Activated B cell treated with CpG ODN at 0.5 μM for 24 hours (primary cell): ENCODE measurements at regions not wholly inside any gene's neighbourhood (a gene's known extent, or its start where the extent isn't known, plus 50 kb on each side); places are given as distances from the start of the nearest gene placed in this dataset.

Experiments
- ATAC-seq: fragments of 200-7000 bp; cut with Tn5 transposase; one replicate; pipeline ENCODE4 v1.10.0; 2021; ENCODE audit warnings: low read depth, mild to moderate bottlenecking, moderate library complexity
- CTCF ChIA-PET: fragments of 350-600 bp; sonication (Branson Sonifier 250); formaldehyde crosslinking; loops from one replicate; lab custom pipeline; 2021; ENCODE audit warnings: antibody characterized with exemption; lab: Charles Lee
- POLR2A ChIA-PET: fragments of 350-600 bp; sonication (Branson Sonifier 250); formaldehyde crosslinking; loops from one replicate; lab custom pipeline; 2021; ENCODE audit warnings: antibody characterized with exemption; lab: Charles Lee
- DNase-seq: peaks from one replicate; pipeline ENCODE4 v3.0.0; 2022
- H3K27ac Mint-ChIP-seq: one replicate; pipeline ENCODE4 v1.8.0; 2020; ENCODE audit warnings: mixed read lengths
- H3K27me3 Mint-ChIP-seq: one replicate; pipeline ENCODE4 v1.8.0; 2021; ENCODE audit warnings: mixed read lengths
- H3K36me3 Mint-ChIP-seq: one replicate; pipeline ENCODE4 v1.8.0; 2021; ENCODE audit warnings: low read depth, mixed read lengths
- H3K4me1 Mint-ChIP-seq: one replicate; pipeline ENCODE4 v1.8.0; 2021; ENCODE audit warnings: mixed read lengths
- H3K4me3 Mint-ChIP-seq: one replicate; pipeline ENCODE4 v1.8.0; 2020; ENCODE audit warnings: mild to moderate bottlenecking, mixed read lengths
- H3K9me3 Mint-ChIP-seq: one replicate; pipeline ENCODE4 v1.8.0; 2020; ENCODE audit warnings: mixed read lengths
- intact Hi-C: fragments of 100-400 bp; cut with micrococcal nuclease; formaldehyde crosslinking; loops from one replicate; pipeline ENCODE4 v1.15.1; 2024
- TF ChIP-seq, protein P1 (sequence below): fragments of 200-600 bp; IDR thresholded peaks from one replicate; pipeline ENCODE4 v1.8.0; 2022; ENCODE audit warnings: antibody characterized with exemption, mild to moderate bottlenecking

DNA sequence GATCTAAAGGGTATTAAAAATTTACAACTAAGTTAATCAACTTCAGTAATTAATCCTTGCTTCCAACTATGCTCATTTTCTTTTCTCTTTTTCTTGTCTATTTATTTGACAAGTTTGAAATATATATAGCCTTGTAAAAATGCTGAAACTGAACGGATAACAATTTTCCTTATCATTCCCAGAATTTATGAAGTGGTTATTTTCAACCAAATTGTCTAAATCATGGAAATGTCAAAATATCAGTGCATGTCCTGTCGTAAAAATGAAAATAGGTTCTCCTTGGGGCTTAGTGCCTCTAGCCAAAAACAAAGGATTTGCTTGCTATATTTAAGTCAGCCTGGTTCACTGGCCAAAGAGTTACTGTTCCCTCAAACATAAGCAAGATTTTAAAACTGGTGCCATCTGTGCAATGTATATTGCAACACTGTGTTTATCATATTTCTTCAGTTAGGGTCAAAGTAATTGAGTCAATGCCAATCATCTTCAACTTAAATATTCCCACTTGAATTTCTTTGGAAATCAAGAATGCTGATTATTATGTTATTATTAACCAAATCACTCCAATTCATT is 798.3 kb downstream of the MAT2B start:
- H3K4me1 Mint-ChIP-seq: no peaks in the 10 kb centered on the region
- no peaks in the 10 kb centered on the region for H3K9me3 Mint-ChIP-seq
- H3K36me3 Mint-ChIP-seq: no peaks in the 10 kb centered on the region
- ATAC-seq: no peak
- intact Hi-C loops: no loop called here
- DNase-seq: no peak
- ChIA-PET POLR2A (no interaction called here), CTCF (no interaction called here)
- no peak overlapping the region for H3K27ac Mint-ChIP-seq
- H3K27me3 Mint-ChIP-seq: no peaks in the 10 kb centered on the region
- TF ChIP-seq, protein P1, sequence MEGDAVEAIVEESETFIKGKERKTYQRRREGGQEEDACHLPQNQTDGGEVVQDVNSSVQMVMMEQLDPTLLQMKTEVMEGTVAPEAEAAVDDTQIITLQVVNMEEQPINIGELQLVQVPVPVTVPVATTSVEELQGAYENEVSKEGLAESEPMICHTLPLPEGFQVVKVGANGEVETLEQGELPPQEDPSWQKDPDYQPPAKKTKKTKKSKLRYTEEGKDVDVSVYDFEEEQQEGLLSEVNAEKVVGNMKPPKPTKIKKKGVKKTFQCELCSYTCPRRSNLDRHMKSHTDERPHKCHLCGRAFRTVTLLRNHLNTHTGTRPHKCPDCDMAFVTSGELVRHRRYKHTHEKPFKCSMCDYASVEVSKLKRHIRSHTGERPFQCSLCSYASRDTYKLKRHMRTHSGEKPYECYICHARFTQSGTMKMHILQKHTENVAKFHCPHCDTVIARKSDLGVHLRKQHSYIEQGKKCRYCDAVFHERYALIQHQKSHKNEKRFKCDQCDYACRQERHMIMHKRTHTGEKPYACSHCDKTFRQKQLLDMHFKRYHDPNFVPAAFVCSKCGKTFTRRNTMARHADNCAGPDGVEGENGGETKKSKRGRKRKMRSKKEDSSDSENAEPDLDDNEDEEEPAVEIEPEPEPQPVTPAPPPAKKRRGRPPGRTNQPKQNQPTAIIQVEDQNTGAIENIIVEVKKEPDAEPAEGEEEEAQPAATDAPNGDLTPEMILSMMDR: no peak
- H3K4me3 Mint-ChIP-seq: no peak overlapping the region

DNA sequence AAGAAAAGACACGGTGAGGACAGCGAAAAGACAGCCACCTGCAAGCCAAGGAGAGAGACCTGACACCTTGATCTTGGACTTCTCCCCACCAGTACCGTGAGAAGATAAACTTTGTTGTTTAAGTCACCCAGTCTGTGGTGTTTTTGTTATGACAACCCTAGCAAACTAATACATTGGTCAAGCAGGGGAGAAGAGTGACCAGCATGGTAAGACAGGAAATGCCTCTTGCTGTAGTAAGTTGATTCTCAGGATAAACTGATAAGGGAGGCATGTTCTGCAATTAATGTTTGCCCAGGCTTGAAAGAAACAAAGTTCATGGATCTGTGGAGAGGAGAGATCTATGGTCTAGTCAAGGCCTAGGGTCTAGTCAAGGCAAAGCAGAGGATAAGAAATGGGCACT is 801.2 kb downstream of the MAT2B start:
- Mint-ChIP-seq H3K36me3 (no peaks in the 10 kb centered on the region), H3K27ac (no peak overlapping the region), H3K4me3 (no peak overlapping the region), H3K27me3 (no peaks in the 10 kb centered on the region), H3K9me3 (no peaks in the 10 kb centered on the region), H3K4me1 (no peaks in the 10 kb centered on the region)
- CTCF ChIA-PET: no interaction called here
- intact Hi-C loops: no loop called here
- no peak for ATAC-seq
- POLR2A ChIA-PET: no interaction called here
- no peak for DNase-seq
- TF ChIP-seq, protein P1: no peak

DNA sequence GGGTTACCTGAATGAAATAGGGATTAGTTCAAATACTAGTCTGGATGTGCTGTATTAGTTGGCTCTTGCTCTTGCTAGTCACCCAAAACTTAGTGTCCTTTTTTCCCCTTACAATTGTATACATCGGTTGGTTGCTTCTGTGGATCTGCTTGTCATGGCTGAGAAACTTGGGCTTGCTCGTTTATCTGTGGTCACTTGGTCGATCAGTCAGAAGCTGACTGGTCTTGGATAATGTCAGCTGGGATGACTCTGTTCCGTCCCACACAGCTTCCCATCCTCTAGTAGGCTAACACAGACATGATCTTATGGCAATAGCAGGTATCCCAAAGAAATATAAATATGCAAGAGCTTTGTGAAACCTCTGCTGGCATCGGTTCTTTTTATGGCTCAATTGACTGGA is 807.4 kb downstream of the MAT2B start:
- POLR2A ChIA-PET: no interaction called here
- H3K36me3 Mint-ChIP-seq: no peaks in the 10 kb centered on the region
- intact Hi-C loops: no loop called here
- no peak overlapping the region for H3K27ac Mint-ChIP-seq
- ATAC-seq (no peak), DNase-seq (no peak)
- no peaks in the 10 kb centered on the region for H3K4me1 Mint-ChIP-seq
- no peaks in the 10 kb centered on the region for H3K27me3 Mint-ChIP-seq
- CTCF ChIA-PET: no interaction called here
- H3K4me3 Mint-ChIP-seq: no peak overlapping the region
- H3K9me3 Mint-ChIP-seq: no peaks in the 10 kb centered on the region
- TF ChIP-seq, protein P1: no peak

DNA sequence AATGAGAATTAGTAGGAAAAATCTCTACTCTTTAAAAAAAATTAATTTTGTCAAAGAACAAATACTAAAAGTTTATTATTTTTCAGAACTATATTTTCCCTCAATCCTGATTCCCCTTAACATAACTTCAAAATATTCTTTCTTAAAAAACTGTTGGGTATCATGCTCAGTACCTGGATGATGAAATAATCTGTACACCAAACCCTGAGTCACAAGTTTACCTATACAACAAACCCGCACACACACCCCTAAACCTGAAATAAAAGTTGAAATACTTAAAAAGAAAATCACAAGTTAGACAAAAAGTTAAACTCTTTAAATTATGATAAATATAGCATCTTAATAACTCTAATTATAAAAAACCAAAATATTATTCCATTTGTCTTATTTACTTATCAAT is 812.3 kb downstream of the MAT2B start:
- POLR2A ChIA-PET: no interaction called here
- H3K27me3 Mint-ChIP-seq: no peaks in the 10 kb centered on the region
- intact Hi-C loops: no loop called here

DNA sequence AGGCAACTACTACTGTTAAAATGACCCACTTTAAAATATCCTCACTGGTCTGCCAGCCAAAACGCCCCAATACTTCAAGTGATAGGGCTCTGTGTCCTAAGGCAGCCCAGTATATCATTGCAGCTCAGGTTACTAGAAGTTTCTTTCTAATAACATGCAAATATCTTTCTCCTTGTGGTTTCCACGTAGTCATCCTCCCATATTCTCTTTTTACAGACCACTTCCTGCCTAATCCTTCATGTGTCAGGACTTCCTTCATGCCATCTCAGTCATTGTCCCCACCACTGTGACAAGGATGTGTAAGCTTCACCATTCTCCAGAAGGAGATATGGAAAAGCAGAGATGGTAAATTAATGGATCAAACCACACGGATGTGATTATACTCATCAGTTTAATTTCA is 813.7 kb downstream of the MAT2B start:
- Mint-ChIP-seq H3K27ac (no peak overlapping the region), H3K4me1 (no peaks in the 10 kb centered on the region), H3K36me3 (no peaks in the 10 kb centered on the region), H3K9me3 (no peaks in the 10 kb centered on the region), H3K27me3 (no peaks in the 10 kb centered on the region), H3K4me3 (no peak overlapping the region)
- TF ChIP-seq, protein P1: no peak
- intact Hi-C loops: no loop called here
- DNase-seq: no peak
- POLR2A ChIA-PET: no interaction called here
- CTCF ChIA-PET: no interaction called here
- no peak for ATAC-seq

More for the DNA sequence above, 812.3 kb downstream of the MAT2B start:
- H3K4me1 Mint-ChIP-seq: no peaks in the 10 kb centered on the region
- ATAC-seq (no peak), DNase-seq (no peak)
- H3K9me3 Mint-ChIP-seq: no peaks in the 10 kb centered on the region
- H3K36me3 Mint-ChIP-seq: no peaks in the 10 kb centered on the region
- CTCF ChIA-PET: no interaction called here
- H3K4me3 Mint-ChIP-seq: no peak overlapping the region
- H3K27ac Mint-ChIP-seq: no peak overlapping the region
- TF ChIP-seq, protein P1: no peak
